Astrocyte of the cerebellum (primary cell): ENCODE measurements at regions not wholly inside any gene's neighbourhood (a gene's known extent, or its start where the extent isn't known, plus 50 kb on each side); places are given as distances from the start of the nearest gene placed in this dataset.
A peak's percentile ranks its signal among the peaks of the same experiment; 100 is the strongest.

Experiments used
- DNase-seq: peaks from one replicate; pipeline ENCODE4 v3.0.0-alpha.2; 2011; ENCODE audit warnings: low read depth
- H3K4me3 ChIP-seq: 2 replicates; pipeline ENCODE4 v1.5.1; 2011; ENCODE audit warnings: mild to moderate bottlenecking, low read depth, low read length, moderate library complexity
- in situ Hi-C: cut with HindIII; loops from 2 replicates; pipeline ENCODE4 v1.10.0; 2017; ENCODE audit warnings: low sequenced_read_pairs
- TF ChIP-seq, protein P1 (sequence below): IDR thresholded peaks from 2 replicates; pipeline ENCODE4 v1.5.1; 2012; ENCODE audit warnings: low read length, low read depth, moderate library complexity, mild to moderate bottlenecking; ENCODE audit errors: missing control alignments

DNA sequence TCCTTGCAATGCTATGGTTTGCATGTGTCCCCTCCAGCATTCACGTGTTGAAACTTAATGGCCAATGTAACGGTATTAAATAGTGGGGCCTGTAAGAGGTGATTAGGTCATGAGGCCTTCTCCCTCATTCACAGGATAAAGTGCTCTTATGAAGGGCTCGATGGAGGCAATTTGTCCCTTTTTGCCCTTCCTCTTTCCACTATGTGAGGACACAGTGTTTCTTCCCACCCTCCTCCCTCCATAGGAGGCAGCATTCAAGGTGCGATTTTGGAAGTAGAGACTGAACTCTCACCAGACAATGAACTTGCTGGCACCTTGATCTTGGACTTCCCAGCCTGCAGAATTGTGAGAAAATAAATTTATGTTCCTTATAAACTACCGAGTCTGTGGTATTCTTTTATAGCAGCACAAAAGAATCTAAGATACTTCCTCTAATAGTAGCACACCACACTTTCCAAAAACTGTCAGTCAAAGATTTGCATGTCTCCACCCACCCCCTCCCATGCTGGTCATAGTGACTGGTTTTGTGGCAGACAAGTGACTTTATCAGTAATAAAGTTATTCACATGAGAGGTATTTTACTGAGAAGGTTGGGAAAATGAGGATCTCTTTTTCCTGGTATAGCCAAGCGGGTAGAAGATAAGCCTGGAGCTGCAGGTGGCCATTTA is 113.5 kb upstream of the TTC29 start:
- no peak overlapping the region for H3K4me3 ChIP-seq
- TF ChIP-seq, protein P1, sequence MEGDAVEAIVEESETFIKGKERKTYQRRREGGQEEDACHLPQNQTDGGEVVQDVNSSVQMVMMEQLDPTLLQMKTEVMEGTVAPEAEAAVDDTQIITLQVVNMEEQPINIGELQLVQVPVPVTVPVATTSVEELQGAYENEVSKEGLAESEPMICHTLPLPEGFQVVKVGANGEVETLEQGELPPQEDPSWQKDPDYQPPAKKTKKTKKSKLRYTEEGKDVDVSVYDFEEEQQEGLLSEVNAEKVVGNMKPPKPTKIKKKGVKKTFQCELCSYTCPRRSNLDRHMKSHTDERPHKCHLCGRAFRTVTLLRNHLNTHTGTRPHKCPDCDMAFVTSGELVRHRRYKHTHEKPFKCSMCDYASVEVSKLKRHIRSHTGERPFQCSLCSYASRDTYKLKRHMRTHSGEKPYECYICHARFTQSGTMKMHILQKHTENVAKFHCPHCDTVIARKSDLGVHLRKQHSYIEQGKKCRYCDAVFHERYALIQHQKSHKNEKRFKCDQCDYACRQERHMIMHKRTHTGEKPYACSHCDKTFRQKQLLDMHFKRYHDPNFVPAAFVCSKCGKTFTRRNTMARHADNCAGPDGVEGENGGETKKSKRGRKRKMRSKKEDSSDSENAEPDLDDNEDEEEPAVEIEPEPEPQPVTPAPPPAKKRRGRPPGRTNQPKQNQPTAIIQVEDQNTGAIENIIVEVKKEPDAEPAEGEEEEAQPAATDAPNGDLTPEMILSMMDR, result no peak
- DNase-seq, result no peak
- in situ Hi-C loops, result no loop called here

DNA sequence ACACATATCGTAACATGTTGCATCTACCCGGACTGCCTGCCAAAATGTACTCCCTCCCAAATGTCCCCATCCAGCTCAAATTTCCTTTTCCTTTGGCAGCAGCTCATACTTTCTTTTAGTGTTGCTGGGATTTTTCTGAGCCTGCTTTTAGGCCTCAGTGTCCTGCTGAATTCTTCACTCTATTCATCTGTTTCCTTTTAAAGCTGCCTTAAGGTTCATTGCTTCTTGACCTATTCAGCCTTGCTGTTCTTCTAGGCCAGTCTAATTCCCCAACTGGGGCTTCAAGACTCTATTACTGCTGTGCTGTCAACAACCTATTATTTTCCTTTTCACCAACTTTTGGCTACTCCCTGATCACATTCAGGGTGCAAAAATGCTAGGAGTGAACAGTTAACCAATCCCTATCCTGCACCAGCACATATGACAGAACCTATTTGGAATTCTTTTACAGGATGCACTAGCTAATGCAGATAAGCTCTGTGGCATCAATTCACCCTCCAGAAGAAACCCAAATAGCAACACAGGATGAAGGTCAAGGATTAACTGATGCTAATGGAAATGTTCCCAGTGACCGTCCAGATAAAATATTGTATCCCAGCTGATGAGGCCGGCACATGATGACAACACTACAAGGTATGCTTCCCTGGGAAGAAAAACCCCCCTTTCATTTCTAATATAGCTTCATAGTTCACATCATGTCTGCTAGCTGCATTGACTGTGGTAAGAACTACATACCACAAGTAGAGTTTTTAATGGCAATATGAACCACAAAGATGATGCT is 114.7 kb upstream of the TTC29 start:
- DNase-seq, result peak; percentile 91
- in situ Hi-C loops, result no loop called here
- H3K4me3 ChIP-seq, result no peak overlapping the region
- TF ChIP-seq, protein P1, result no peak

DNA sequence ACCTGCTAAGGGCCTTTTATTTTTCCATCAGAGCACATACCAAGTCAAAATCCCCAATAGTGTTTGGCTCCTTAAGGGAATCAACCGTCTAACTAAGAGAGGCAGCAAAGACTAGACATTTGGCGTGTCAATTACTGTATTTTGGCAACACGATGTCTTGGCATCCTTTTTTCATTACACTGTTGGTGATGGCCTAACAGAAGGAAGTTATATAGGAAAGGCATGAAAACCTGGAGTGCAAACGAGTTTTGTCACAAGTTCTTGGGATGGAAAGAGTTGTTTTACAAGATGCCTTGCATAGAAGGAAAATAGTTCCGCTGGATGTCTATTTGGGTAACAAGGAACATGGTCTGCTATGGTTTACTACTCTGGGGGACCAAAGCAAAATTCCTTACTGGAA is 119.2 kb upstream of the TTC29 start:
- TF ChIP-seq, protein P1, result no peak
- no peak for DNase-seq
- in situ Hi-C loops, result no loop called here
- no peak overlapping the region for H3K4me3 ChIP-seq

DNA sequence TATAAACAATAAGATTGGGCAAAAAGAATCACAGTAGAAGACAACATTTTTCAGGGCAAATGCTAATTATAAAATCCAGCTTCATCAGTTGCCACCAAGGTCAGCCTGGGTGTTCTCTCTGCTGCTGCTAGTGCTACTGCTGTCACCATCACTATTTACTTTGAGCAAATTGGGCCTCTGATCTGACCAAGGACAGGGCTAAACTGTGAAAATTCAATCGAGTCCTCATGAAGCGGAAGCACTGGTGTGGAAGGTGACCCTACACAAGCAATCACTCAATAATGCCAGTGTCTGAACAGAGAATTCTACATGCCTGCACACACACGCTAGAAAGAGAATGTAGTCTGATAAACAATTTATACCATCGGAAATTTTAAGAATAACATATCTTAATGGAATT is 122.9 kb upstream of the TTC29 start:
- TF ChIP-seq, protein P1, result no peak
- no peak for DNase-seq
- in situ Hi-C loops, result no loop called here
- no peak overlapping the region for H3K4me3 ChIP-seq

DNA sequence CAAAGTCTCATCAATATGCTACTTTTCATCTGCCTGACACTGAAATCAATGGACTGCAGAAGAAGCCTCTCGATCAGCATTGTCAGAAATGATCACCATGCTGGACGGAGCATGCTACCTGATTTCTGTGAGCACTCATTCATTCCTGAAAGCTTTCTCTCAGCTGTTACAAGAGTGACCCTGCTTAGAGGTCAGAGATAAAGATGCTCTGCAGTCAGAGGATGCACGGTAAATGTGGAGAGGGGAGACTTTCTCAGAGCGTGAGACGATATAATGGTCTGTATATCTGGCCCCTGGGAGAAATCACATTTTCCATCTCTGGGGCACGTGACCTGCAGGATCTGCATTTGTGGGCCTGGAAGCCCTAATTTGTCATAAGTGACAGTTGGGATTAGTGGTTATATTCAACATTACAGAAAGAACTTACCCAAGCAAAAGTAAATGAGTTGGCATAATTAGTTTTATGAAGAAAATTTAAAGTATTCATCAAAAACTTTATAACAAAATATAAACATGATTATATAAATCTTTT is 125.6 kb upstream of the TTC29 start:
- in situ Hi-C loops, result no loop called here
- TF ChIP-seq, protein P1, result no peak
- no peak overlapping the region for H3K4me3 ChIP-seq
- DNase-seq, result no peak

DNA sequence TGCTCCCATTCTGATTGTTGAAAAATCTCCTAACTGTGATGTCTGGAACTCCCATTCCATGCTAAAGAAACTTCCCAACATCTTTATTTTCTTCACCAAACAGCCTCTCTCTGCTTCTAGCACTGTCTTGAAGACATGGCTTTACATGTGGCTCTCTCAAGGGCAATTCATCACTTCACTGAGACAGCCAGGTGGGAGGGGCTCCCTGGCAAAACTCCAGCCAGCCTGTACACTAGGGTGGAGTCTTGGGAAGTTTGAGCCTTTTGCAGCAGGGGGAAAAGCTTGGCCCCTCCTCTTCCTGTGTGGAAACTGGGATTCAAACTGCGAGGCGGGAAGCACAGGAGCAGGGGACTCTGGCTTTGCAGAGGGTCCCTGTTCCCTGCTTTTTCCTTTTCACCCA is 130.5 kb upstream of the TTC29 start:
- no peak for DNase-seq
- TF ChIP-seq, protein P1, result no peak
- in situ Hi-C loops, result no loop called here
- no peak overlapping the region for H3K4me3 ChIP-seq
